ENCODE measurements at regions not wholly inside any gene's neighbourhood (a gene's known extent, or its start where the extent isn't known, plus 50 kb on each side); places are given as distances from the start of the nearest gene placed in this dataset.

- Histone ChIP-seq H3K9ac (ENCODE audit: low read length) (no peak overlapping the region), H3K36me3 (ENCODE audit: insufficient read depth, low read length) (no peaks in the 10 kb centered on the region), H3K79me2 (ENCODE audit: low read length) (no peaks in the 10 kb centered on the region), H3K4me1 (ENCODE audit: low read length) (no peaks in the 10 kb centered on the region), H3K9me3 (ENCODE audit: low read length) (no peaks in the 10 kb centered on the region), H2AFZ (ENCODE audit: low read length) (no peak overlapping the region), H3K4me2 (ENCODE audit: low read depth, low read length, poor library complexity, severe bottlenecking) (no peak overlapping the region), H4K20me1 (ENCODE audit: insufficient read depth, low read depth, low read length) (no peaks in the 10 kb centered on the region), H3K27ac (ENCODE audit: low read length) (no peak overlapping the region), H3K4me3 (ENCODE audit: low read length) (no peak overlapping the region), H3K9me2 (replicated peaks; ENCODE audit: insufficient read depth, low read length) (no peaks in the 10 kb centered on the region), H3K27me3 (ENCODE audit: low read length) (no peaks in the 10 kb centered on the region)
- no peak for DNase-seq
These were observed 207.8 kb upstream of the FAR2 start for GRCh38 chr12:28941248-28941647.

- Histone ChIP-seq H3K27ac (ENCODE audit: low read length) (no peak overlapping the region), H4K20me1 (ENCODE audit: insufficient read depth, low read depth, low read length) (no peaks in the 10 kb centered on the region), H3K27me3 (ENCODE audit: low read length) (no peaks in the 10 kb centered on the region), H3K79me2 (ENCODE audit: low read length) (no peaks in the 10 kb centered on the region), H3K4me3 (ENCODE audit: low read length) (no peak overlapping the region), H3K9me3 (ENCODE audit: low read length) (no peaks in the 10 kb centered on the region), H3K9me2 (replicated peaks; ENCODE audit: insufficient read depth, low read length) (peaks cover 3% of the 10 kb centered on the region; the same call in 1 of the 2 replicates), H3K4me1 (ENCODE audit: low read length) (no peaks in the 10 kb centered on the region), H2AFZ (ENCODE audit: low read length) (no peak overlapping the region), H3K36me3 (ENCODE audit: insufficient read depth, low read length) (no peaks in the 10 kb centered on the region), H3K4me2 (ENCODE audit: low read depth, low read length, poor library complexity, severe bottlenecking) (no peak overlapping the region), H3K9ac (ENCODE audit: low read length) (no peak overlapping the region)
- DNase-seq = no peak
These were observed 202.7 kb upstream of the FAR2 start for GRCh38 chr12:28946361-28946760.

- no peaks in the 10 kb centered on the region for H3K36me3 ChIP-seq (ENCODE audit: insufficient read depth, low read length)
- H3K4me1 ChIP-seq (ENCODE audit: low read length) = no peaks in the 10 kb centered on the region
These were observed 200.4 kb upstream of the FAR2 start for GRCh38 chr12:28948685-28949084.

GRCh38 chr12:28949184-28949583, 199.9 kb upstream of the FAR2 start:
- Histone ChIP-seq H3K36me3 (ENCODE audit: insufficient read depth, low read length) (no peaks in the 10 kb centered on the region), H3K27ac (ENCODE audit: low read length) (no peak overlapping the region), H3K4me3 (ENCODE audit: low read length) (no peak overlapping the region), H3K9me3 (ENCODE audit: low read length) (no peaks in the 10 kb centered on the region), H3K27me3 (ENCODE audit: low read length) (no peaks in the 10 kb centered on the region), H3K79me2 (ENCODE audit: low read length) (no peaks in the 10 kb centered on the region), H3K4me1 (ENCODE audit: low read length) (no peaks in the 10 kb centered on the region), H2AFZ (ENCODE audit: low read length) (no peak overlapping the region), H3K9ac (ENCODE audit: low read length) (no peak overlapping the region), H3K9me2 (replicated peaks; ENCODE audit: insufficient read depth, low read length) (peaks cover 3% of the 10 kb centered on the region; the same call in 1 of the 2 replicates), H4K20me1 (ENCODE audit: insufficient read depth, low read depth, low read length) (no peaks in the 10 kb centered on the region), H3K4me2 (ENCODE audit: low read depth, low read length, poor library complexity, severe bottlenecking) (no peak overlapping the region)
- DNase-seq = no peak

More at GRCh38 chr12:28948685-28949084, 200.4 kb upstream of the FAR2 start:
- Histone ChIP-seq H3K27me3 (ENCODE audit: low read length) (no peaks in the 10 kb centered on the region), H3K4me3 (ENCODE audit: low read length) (no peak overlapping the region), H3K9ac (ENCODE audit: low read length) (no peak overlapping the region), H3K79me2 (ENCODE audit: low read length) (no peaks in the 10 kb centered on the region), H3K9me2 (replicated peaks; ENCODE audit: insufficient read depth, low read length) (peaks cover 3% of the 10 kb centered on the region; the same call in 1 of the 2 replicates), H4K20me1 (ENCODE audit: insufficient read depth, low read depth, low read length) (no peaks in the 10 kb centered on the region), H3K27ac (ENCODE audit: low read length) (no peak overlapping the region), H3K9me3 (ENCODE audit: low read length) (no peaks in the 10 kb centered on the region), H2AFZ (ENCODE audit: low read length) (no peak overlapping the region), H3K4me2 (ENCODE audit: low read depth, low read length, poor library complexity, severe bottlenecking) (no peak overlapping the region)
- no peak for DNase-seq

- H3K36me3 ChIP-seq (ENCODE audit: insufficient read depth, low read length) = no peaks in the 10 kb centered on the region
- H3K27me3 ChIP-seq (ENCODE audit: low read length) = no peaks in the 10 kb centered on the region
- H3K79me2 ChIP-seq (ENCODE audit: low read length) = no peaks in the 10 kb centered on the region
- H3K4me1 ChIP-seq (ENCODE audit: low read length) = no peaks in the 10 kb centered on the region
- no peaks in the 10 kb centered on the region for H3K9me3 ChIP-seq (ENCODE audit: low read length)
- H3K9ac ChIP-seq (ENCODE audit: low read length) = no peak overlapping the region
- H3K27ac ChIP-seq (ENCODE audit: low read length) = no peak overlapping the region
- DNase-seq = no peak
- no peak overlapping the region for H3K4me3 ChIP-seq (ENCODE audit: low read length)
- H3K9me2 ChIP-seq (replicated peaks; ENCODE audit: insufficient read depth, low read length) = peaks cover 3% of the 10 kb centered on the region; the same call in 1 of the 2 replicates
- H2AFZ ChIP-seq (ENCODE audit: low read length) = no peak overlapping the region
- H3K4me2 ChIP-seq (ENCODE audit: low read depth, low read length, poor library complexity, severe bottlenecking) = no peak overlapping the region
- H4K20me1 ChIP-seq (ENCODE audit: insufficient read depth, low read depth, low read length) = no peaks in the 10 kb centered on the region
These were observed 199.0 kb upstream of the FAR2 start for GRCh38 chr12:28950049-28950448.

- Histone ChIP-seq H3K79me2 (ENCODE audit: low read length) (no peaks in the 10 kb centered on the region), H3K4me1 (ENCODE audit: low read length) (no peaks in the 10 kb centered on the region), H3K9me2 (replicated peaks; ENCODE audit: insufficient read depth, low read length) (peaks cover 1% of the 10 kb centered on the region; the same call in 1 of the 2 replicates), H2AFZ (ENCODE audit: low read length) (no peak overlapping the region), H3K4me3 (ENCODE audit: low read length) (no peak overlapping the region), H3K9me3 (ENCODE audit: low read length) (no peaks in the 10 kb centered on the region), H3K27ac (ENCODE audit: low read length) (no peak overlapping the region), H4K20me1 (ENCODE audit: insufficient read depth, low read depth, low read length) (no peaks in the 10 kb centered on the region), H3K4me2 (ENCODE audit: low read depth, low read length, poor library complexity, severe bottlenecking) (no peak overlapping the region), H3K36me3 (ENCODE audit: insufficient read depth, low read length) (no peaks in the 10 kb centered on the region), H3K9ac (ENCODE audit: low read length) (no peak overlapping the region), H3K27me3 (ENCODE audit: low read length) (no peaks in the 10 kb centered on the region)
- DNase-seq = no peak
These were observed 197.1 kb upstream of the FAR2 start for GRCh38 chr12:28951935-28952334.

GRCh38 chr12:28954333-28954732, 194.7 kb upstream of the FAR2 start:
- no peak for DNase-seq
- no peak overlapping the region for H3K4me3 ChIP-seq (ENCODE audit: low read length)
- H3K9me3 ChIP-seq (ENCODE audit: low read length) = no peaks in the 10 kb centered on the region
- H3K9me2 ChIP-seq (replicated peaks; ENCODE audit: insufficient read depth, low read length) = no peaks in the 10 kb centered on the region
- no peaks in the 10 kb centered on the region for H4K20me1 ChIP-seq (ENCODE audit: insufficient read depth, low read depth, low read length)
- H3K36me3 ChIP-seq (ENCODE audit: insufficient read depth, low read length) = no peaks in the 10 kb centered on the region
- H3K27me3 ChIP-seq (ENCODE audit: low read length) = no peaks in the 10 kb centered on the region
- no peak overlapping the region for H3K4me2 ChIP-seq (ENCODE audit: low read depth, low read length, poor library complexity, severe bottlenecking)
- no peak overlapping the region for H2AFZ ChIP-seq (ENCODE audit: low read length)
- no peaks in the 10 kb centered on the region for H3K79me2 ChIP-seq (ENCODE audit: low read length)
- no peaks in the 10 kb centered on the region for H3K4me1 ChIP-seq (ENCODE audit: low read length)
- H3K27ac ChIP-seq (ENCODE audit: low read length) = no peak overlapping the region
- no peak overlapping the region for H3K9ac ChIP-seq (ENCODE audit: low read length)

- no peak overlapping the region for H3K27ac ChIP-seq (ENCODE audit: low read length)
- H3K9ac ChIP-seq (ENCODE audit: low read length) = no peak overlapping the region
- H3K4me2 ChIP-seq (ENCODE audit: low read depth, low read length, poor library complexity, severe bottlenecking) = no peak overlapping the region
- no peaks in the 10 kb centered on the region for H3K79me2 ChIP-seq (ENCODE audit: low read length)
- no peak overlapping the region for H3K4me3 ChIP-seq (ENCODE audit: low read length)
- no peaks in the 10 kb centered on the region for H3K9me3 ChIP-seq (ENCODE audit: low read length)
- H3K27me3 ChIP-seq (ENCODE audit: low read length) = no peaks in the 10 kb centered on the region
- no peaks in the 10 kb centered on the region for H3K4me1 ChIP-seq (ENCODE audit: low read length)
- DNase-seq = no peak
- H3K36me3 ChIP-seq (ENCODE audit: insufficient read depth, low read length) = no peaks in the 10 kb centered on the region
- no peak overlapping the region for H2AFZ ChIP-seq (ENCODE audit: low read length)
- no peaks in the 10 kb centered on the region for H4K20me1 ChIP-seq (ENCODE audit: insufficient read depth, low read depth, low read length)
- no peaks in the 10 kb centered on the region for H3K9me2 ChIP-seq (replicated peaks; ENCODE audit: insufficient read depth, low read length)
These were observed 193.6 kb upstream of the FAR2 start for GRCh38 chr12:28955491-28955890.

- no peaks in the 10 kb centered on the region for H4K20me1 ChIP-seq (ENCODE audit: insufficient read depth, low read depth, low read length)
- no peaks in the 10 kb centered on the region for H3K4me1 ChIP-seq (ENCODE audit: low read length)
- DNase-seq = no peak
- no peaks in the 10 kb centered on the region for H3K27me3 ChIP-seq (ENCODE audit: low read length)
- no peaks in the 10 kb centered on the region for H3K36me3 ChIP-seq (ENCODE audit: insufficient read depth, low read length)
- H3K4me2 ChIP-seq (ENCODE audit: low read depth, low read length, poor library complexity, severe bottlenecking) = no peak overlapping the region
- no peak overlapping the region for H3K27ac ChIP-seq (ENCODE audit: low read length)
- no peak overlapping the region for H2AFZ ChIP-seq (ENCODE audit: low read length)
- H3K9me2 ChIP-seq (replicated peaks; ENCODE audit: insufficient read depth, low read length) = no peaks in the 10 kb centered on the region
- no peak overlapping the region for H3K4me3 ChIP-seq (ENCODE audit: low read length)
- no peak overlapping the region for H3K9ac ChIP-seq (ENCODE audit: low read length)
- H3K9me3 ChIP-seq (ENCODE audit: low read length) = no peaks in the 10 kb centered on the region
- H3K79me2 ChIP-seq (ENCODE audit: low read length) = no peaks in the 10 kb centered on the region
These were observed 193.1 kb upstream of the FAR2 start for GRCh38 chr12:28955931-28956330.

Data from Karpas-422 (cell line).